ENCODE measurements at regions not wholly inside any gene's neighbourhood (a gene's known extent, or its start where the extent isn't known, plus 50 kb on each side); places are given as distances from the start of the nearest gene placed in this dataset.

- no peak for DNase-seq (ENCODE audit: low spot score)
These were observed 552.1 kb downstream of the DCDC2C start for GRCh38 chr2:4255491-4255890.

- DNase-seq (ENCODE audit: low spot score): no peak
These were observed 553.0 kb downstream of the DCDC2C start for GRCh38 chr2:4256351-4256750.

- no peak for DNase-seq (ENCODE audit: low spot score)
These were observed 555.2 kb downstream of the DCDC2C start for GRCh38 chr2:4258563-4258962.

- DNase-seq (ENCODE audit: low spot score): no peak
These were observed 562.6 kb downstream of the DCDC2C start for GRCh38 chr2:4265936-4266335.

GRCh38 chr2:4269885-4270284 lies 566.5 kb downstream of the DCDC2C start:
- DNase-seq (ENCODE audit: low spot score): no peak

- no peak for DNase-seq (ENCODE audit: low spot score)
These were observed 569.0 kb downstream of the DCDC2C start for GRCh38 chr2:4272261-4272858.

GRCh38 chr2:4278392-4278791 lies 575.0 kb downstream of the DCDC2C start:
- no peak for DNase-seq (ENCODE audit: low spot score)

- DNase-seq (ENCODE audit: low spot score): no peak
These were observed 576.1 kb downstream of the DCDC2C start for GRCh38 chr2:4279431-4279830.

- DNase-seq (ENCODE audit: low spot score): no peak
These were observed 588.1 kb downstream of the DCDC2C start for GRCh38 chr2:4291430-4291829.

- no peak for DNase-seq (ENCODE audit: low spot score)
These were observed 592.3 kb downstream of the DCDC2C start for GRCh38 chr2:4295680-4296079.

GRCh38 chr2:4300616-4301015 lies 597.2 kb downstream of the DCDC2C start:
- DNase-seq (ENCODE audit: low spot score): no peak

GRCh38 chr2:4324531-4324930 lies 621.2 kb downstream of the DCDC2C start:
- no peak for DNase-seq (ENCODE audit: low spot score)

GRCh38 chr2:4336864-4337263 lies 633.5 kb downstream of the DCDC2C start:
- no peak for DNase-seq (ENCODE audit: low spot score)

GRCh38 chr2:4338345-4338744 lies 635.0 kb downstream of the DCDC2C start:
- DNase-seq (ENCODE audit: low spot score): no peak

- DNase-seq (ENCODE audit: low spot score): no peak
These were observed 637.2 kb downstream of the DCDC2C start for GRCh38 chr2:4340536-4340935.

- DNase-seq (ENCODE audit: low spot score): no peak
These were observed 643.3 kb downstream of the DCDC2C start for GRCh38 chr2:4346628-4347027.

GRCh38 chr2:4353668-4354067 lies 650.3 kb downstream of the DCDC2C start:
- no peak for DNase-seq (ENCODE audit: low spot score)

GRCh38 chr2:4354164-4354563 lies 650.8 kb downstream of the DCDC2C start:
- DNase-seq (ENCODE audit: low spot score): no peak

GRCh38 chr2:4354678-4355077 lies 651.3 kb downstream of the DCDC2C start:
- DNase-seq (ENCODE audit: low spot score): peak; percentile 1

- no peak for DNase-seq (ENCODE audit: low spot score)
These were observed 652.7 kb downstream of the DCDC2C start for GRCh38 chr2:4356109-4356508.

GRCh38 chr2:4356541-4356940 lies 653.2 kb downstream of the DCDC2C start:
- no peak for DNase-seq (ENCODE audit: low spot score)

GRCh38 chr2:4357121-4357520 lies 653.7 kb downstream of the DCDC2C start:
- DNase-seq (ENCODE audit: low spot score): no peak

GRCh38 chr2:4358837-4359236 lies 655.5 kb downstream of the DCDC2C start:
- DNase-seq (ENCODE audit: low spot score): no peak

- no peak for DNase-seq (ENCODE audit: low spot score)
These were observed 665.5 kb downstream of the DCDC2C start for GRCh38 chr2:4368907-4369306.
